PC-3 (cell line): ENCODE measurements at regions not wholly inside any gene's neighbourhood (a gene's known extent, or its start where the extent isn't known, plus 50 kb on each side); places are given as distances from the start of the nearest gene placed in this dataset.

Source experiments
- ATAC-seq: fragments of 200-7000 bp; cut with Tn5 transposase; 2 replicates; pipeline ENCODE4 v1.9.1; 2020; ENCODE audit warnings: mild to moderate bottlenecking, moderate library complexity
- BruUV-seq: library from RNA; stranded (reverse); fragments of 400-500 nt; replicated peaks from 2 replicates; lab custom pipeline; 2021; lab: Mats Ljungman, UMichigan
- CTCF ChIA-PET: fragments of 300-600 bp; sonication (Branson Sonifier 250); formaldehyde crosslinking; loops from one replicate; lab custom pipeline; 2022; ENCODE audit warnings: antibody characterized with exemption; lab: Charles Lee
- POLR2A ChIA-PET: fragments of 300-600 bp; sonication (Branson Sonifier 250); formaldehyde crosslinking; loops from one replicate; lab custom pipeline; 2022; ENCODE audit warnings: antibody characterized with exemption; ENCODE audit not compliant: unreplicated experiment; lab: Charles Lee
- DNase-seq: peaks from one replicate; pipeline ENCODE4 v3.0.0-alpha.2; 2015
- H2AFZ ChIP-seq: fragments of 300-600 bp; sonication (generic); 2 replicates; pipeline ENCODE4 v1.6.0; 2016; ENCODE audit warnings: antibody characterized with exemption, low read length
- H3F3A ChIP-seq: fragments of 300-600 bp; sonication (generic); one replicate; pipeline ENCODE4 v1.6.0; 2017; ENCODE audit warnings: antibody characterized with exemption, low read length, control low read depth, mild to moderate bottlenecking; ENCODE audit not compliant: unreplicated experiment
- H3K27ac ChIP-seq: fragments of 300-600 bp; sonication (generic); 2 replicates; pipeline ENCODE4 v1.5.1; 2016; ENCODE audit warnings: mild to moderate bottlenecking, low read length
- H3K27me3 ChIP-seq: fragments of 300-600 bp; sonication (generic); 2 replicates; pipeline ENCODE4 v1.6.1; 2016; ENCODE audit warnings: low read length, mixed read lengths
- H3K36me3 ChIP-seq: fragments of 300-600 bp; sonication (generic); 2 replicates; pipeline ENCODE4 v1.6.1; 2016; ENCODE audit warnings: low read depth, mixed run types, low read length, mixed read lengths
- H3K4me1 ChIP-seq: fragments of 300-600 bp; sonication (generic); 2 replicates; pipeline ENCODE4 v1.5.1; 2016; ENCODE audit warnings: low read length; ENCODE audit not compliant: insufficient read depth
- H3K4me2 ChIP-seq: fragments of 300-600 bp; sonication (generic); 2 replicates; pipeline ENCODE4 v1.6.0; 2016; ENCODE audit warnings: low read length
- H3K4me3 ChIP-seq: fragments of 300-600 bp; sonication (generic); 2 replicates; pipeline ENCODE4 v1.5.1; 2016; ENCODE audit warnings: mild to moderate bottlenecking, low read length, mixed read lengths
- H3K79me2 ChIP-seq: fragments of 300-600 bp; sonication (generic); 2 replicates; pipeline ENCODE4 v1.6.1; 2017; ENCODE audit warnings: low read length, mixed read lengths
- H3K9ac ChIP-seq: fragments of 300-600 bp; sonication (generic); 2 replicates; pipeline ENCODE4 v1.6.0; 2016; ENCODE audit warnings: mild to moderate bottlenecking, low read length
- H3K9me2 ChIP-seq: fragments of 300-600 bp; sonication (generic); replicated peaks from 2 replicates; pipeline ENCODE4 v1.6.1; 2016; ENCODE audit warnings: mixed run types, low read length, mixed read lengths
- H3K9me3 ChIP-seq: fragments of 300-600 bp; sonication (generic); 2 replicates; pipeline ENCODE4 v1.6.1; 2016; ENCODE audit warnings: low read length, mixed read lengths
- H4K20me1 ChIP-seq: fragments of 300-600 bp; sonication (generic); 2 replicates; pipeline ENCODE4 v1.6.1; 2016; ENCODE audit warnings: low read length, mixed read lengths
- CTCF ChIP-seq: fragments of 300-600 bp; sonication (generic); conservative IDR thresholded peaks from 2 replicates; pipeline ENCODE4 v1.5.1; 2017; ENCODE audit warnings: antibody characterized with exemption, low read depth, mild to moderate bottlenecking, low read length
- EZH2 ChIP-seq: fragments of 300-600 bp; sonication (generic); IDR thresholded peaks from one replicate; pipeline ENCODE4 v1.6.1; 2017; ENCODE audit warnings: antibody characterized with exemption, mild to moderate bottlenecking, low read length; ENCODE audit not compliant: unreplicated experiment
- EZH2phosphoT487 ChIP-seq: fragments of 300-600 bp; sonication (generic); IDR thresholded peaks from 2 replicates; pipeline ENCODE4 v1.6.1; 2018; ENCODE audit warnings: mild to moderate bottlenecking, antibody characterized with exemption, low read length, borderline replicate concordance
- intact Hi-C: fragments of 100-400 bp; cut with micrococcal nuclease; formaldehyde crosslinking; loops from 2 replicates; pipeline ENCODE4 v1.9.0; 2023

DNA sequence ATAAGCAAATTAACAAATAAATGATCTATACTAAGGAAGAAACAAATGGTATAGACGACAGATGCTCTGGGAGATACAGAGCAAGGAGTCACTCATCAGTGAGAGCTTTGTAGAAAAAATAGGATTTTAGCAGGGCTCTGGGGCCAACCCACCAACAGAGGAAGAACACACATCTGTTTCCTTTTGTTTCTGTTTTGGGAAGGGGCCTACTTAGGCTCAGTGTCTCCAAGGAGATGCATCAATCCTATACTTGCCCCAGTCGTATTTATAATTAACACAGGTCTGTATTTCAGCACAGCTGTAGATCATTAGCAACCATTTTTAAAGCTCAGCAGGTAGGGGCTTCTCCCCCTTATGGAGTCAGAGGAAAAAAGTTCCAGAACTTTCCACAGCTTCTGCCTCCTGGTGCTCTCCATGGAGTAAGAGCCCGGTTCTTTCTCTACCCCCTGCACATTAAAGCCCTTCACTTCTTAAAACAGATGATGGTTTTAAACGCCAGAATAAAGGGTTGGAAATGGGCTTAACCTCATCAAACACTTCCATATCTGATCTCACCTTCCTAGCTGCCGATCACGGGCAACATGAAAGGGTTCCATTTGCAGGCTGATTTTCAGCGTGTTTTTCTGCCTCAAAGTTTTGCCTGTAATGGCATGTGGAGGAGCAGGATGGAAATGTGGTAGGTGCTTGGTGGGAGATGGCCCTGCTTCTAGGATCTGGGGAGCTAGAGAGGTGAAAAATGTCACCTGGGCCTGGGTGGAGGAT lies 291.7 kb downstream of the TCF7L2 start:
- Histone ChIP-seq H3K9ac (no peak overlapping the region), H3K4me2 (no peak overlapping the region), H3K4me3 (no peak overlapping the region), H3K79me2 (no peaks in the 10 kb centered on the region), H2AFZ (no peak overlapping the region), H3K9me3 (no peaks in the 10 kb centered on the region), H3K27me3 (no peaks in the 10 kb centered on the region; the same call in 1 of the 2 replicates), H3K4me1 (no peaks in the 10 kb centered on the region), H3K36me3 (no peaks in the 10 kb centered on the region), H3K9me2 (no peaks in the 10 kb centered on the region), H3F3A (no peaks in the 10 kb centered on the region), H4K20me1 (no peaks in the 10 kb centered on the region), H3K27ac (no peak overlapping the region)
- ChIA-PET POLR2A (no interaction called here), CTCF (no interaction called here)
- TF ChIP-seq EZH2phosphoT487 (no peak), CTCF (no peak), EZH2 (no peak)
- DNase-seq (no peak), ATAC-seq (no peak)
- BruUV-seq = no TSS peak
- intact Hi-C loops = no loop called here

DNA sequence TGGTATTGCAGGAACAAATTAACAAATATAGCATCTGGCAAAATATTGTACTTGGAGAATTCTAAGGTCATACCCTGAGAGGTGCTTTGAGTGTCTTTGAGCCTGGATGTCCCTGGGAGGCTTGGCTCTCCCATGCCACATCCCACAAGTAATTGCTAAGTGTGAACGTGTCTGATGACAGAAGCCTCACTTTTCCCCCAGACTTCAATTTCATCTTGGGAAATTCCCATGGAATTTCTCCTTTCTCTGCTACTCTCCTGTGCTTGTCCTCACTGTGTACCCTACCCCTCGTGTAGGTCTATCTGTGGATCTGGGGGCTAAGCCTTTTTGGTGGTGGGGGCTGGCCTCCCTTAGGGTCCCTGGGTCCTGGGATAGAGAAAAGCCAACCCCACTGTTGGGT lies 293.3 kb downstream of the TCF7L2 start:
- no peak overlapping the region for H3K27ac ChIP-seq
- H3K79me2 ChIP-seq = no peaks in the 10 kb centered on the region
- no peak overlapping the region for H3K4me3 ChIP-seq
- ChIA-PET POLR2A (no interaction called here), CTCF (no interaction called here)
- no peak overlapping the region for H2AFZ ChIP-seq
- BruUV-seq = no TSS peak
- H3K36me3 ChIP-seq = no peaks in the 10 kb centered on the region
- DNase-seq (no peak), ATAC-seq (no peak)
- intact Hi-C loops = no loop called here
- no peak overlapping the region for H3K4me2 ChIP-seq
- no peaks in the 10 kb centered on the region; the same call in 1 of the 2 replicates for H3K27me3 ChIP-seq
- H3K9ac ChIP-seq = no peak overlapping the region
- TF ChIP-seq EZH2 = no peak
- no peak for TF ChIP-seq EZH2phosphoT487
- no peak for TF ChIP-seq CTCF
- H3K9me3 ChIP-seq = no peaks in the 10 kb centered on the region
- H3K4me1 ChIP-seq = no peaks in the 10 kb centered on the region
- H3K9me2 ChIP-seq = no peaks in the 10 kb centered on the region
- no peaks in the 10 kb centered on the region for H3F3A ChIP-seq
- no peaks in the 10 kb centered on the region for H4K20me1 ChIP-seq

DNA sequence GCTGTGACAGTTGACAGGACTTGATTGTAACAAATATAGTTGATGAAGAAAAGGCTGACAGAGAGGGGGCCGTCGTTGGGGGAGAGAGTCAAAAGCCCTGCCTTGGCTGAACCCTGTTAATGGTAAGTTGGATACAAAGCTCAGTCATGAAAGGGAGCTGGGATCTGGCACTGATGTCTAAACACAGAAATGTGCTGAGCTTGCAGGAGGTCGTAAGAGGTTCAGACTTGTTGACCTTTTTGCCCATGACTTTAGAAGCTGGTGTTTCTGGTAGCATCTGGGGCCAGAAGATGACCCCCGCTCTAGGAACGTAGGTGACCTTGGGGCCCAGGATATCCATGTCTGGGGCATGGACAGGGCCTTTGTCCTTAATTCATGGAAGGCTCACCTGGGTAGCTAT lies 294.7 kb downstream of the TCF7L2 start:
- Histone ChIP-seq H3K9me2 (no peaks in the 10 kb centered on the region), H3K4me2 (no peak overlapping the region), H3F3A (no peaks in the 10 kb centered on the region), H3K27ac (no peak overlapping the region), H3K9me3 (no peaks in the 10 kb centered on the region), H3K4me3 (no peak overlapping the region), H3K27me3 (no peaks in the 10 kb centered on the region; the same call in 1 of the 2 replicates), H2AFZ (no peak overlapping the region), H3K4me1 (no peaks in the 10 kb centered on the region), H3K79me2 (no peaks in the 10 kb centered on the region), H3K36me3 (no peaks in the 10 kb centered on the region), H3K9ac (no peak overlapping the region), H4K20me1 (no peaks in the 10 kb centered on the region)
- ATAC-seq (no peak), DNase-seq (no peak)
- no peak for TF ChIP-seq EZH2phosphoT487
- no peak for TF ChIP-seq EZH2
- no peak for TF ChIP-seq CTCF
- ChIA-PET POLR2A (no interaction called here), CTCF (no interaction called here)
- BruUV-seq = no TSS peak
- intact Hi-C loops = no loop called here
